Activated CD4-positive, CD25-positive, alpha-beta regulatory T cell treated with anti-CD3 and anti-CD28 coated beads, Interleukin-2, amount 50 U/mL, for 16 hours (primary cell): ENCODE measurements at regions not wholly inside any gene's neighbourhood (a gene's known extent, or its start where the extent isn't known, plus 50 kb on each side); places are given as distances from the start of the nearest gene placed in this dataset.

Source experiments
- DNase-seq: peaks from one replicate; pipeline ENCODE4 v3.0.0-alpha.2; 2020; ENCODE audit warnings: low read depth, low spot score

DNA sequence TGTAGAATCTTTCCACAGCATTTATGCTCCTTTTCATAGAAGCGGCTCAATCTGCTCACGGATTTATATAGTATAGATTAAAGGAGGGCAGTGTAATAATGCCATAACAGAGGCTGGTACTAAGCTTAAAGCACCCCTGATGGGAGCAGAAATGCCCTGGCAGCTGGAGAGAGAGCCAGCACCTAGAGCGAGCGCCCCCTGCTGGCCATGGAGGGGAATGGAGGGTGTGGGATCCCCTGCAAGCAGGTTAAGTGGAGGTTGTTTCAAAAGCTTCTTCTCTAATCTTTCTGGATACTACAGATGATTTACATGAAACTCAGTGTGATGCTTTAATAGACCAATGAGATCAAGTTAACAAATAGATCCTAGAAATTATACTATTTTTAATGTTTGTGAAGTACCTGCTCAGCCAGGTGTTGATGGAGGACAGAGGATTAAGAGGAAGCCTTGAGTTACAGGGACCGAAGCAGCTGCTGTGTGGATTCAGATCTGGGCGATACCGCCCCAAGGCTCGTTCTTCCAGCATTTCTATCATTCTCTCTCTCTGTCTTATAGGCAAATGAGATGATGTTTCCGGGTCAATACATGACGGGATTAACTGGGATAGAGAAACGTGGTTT, 1519.3 kb upstream of the TMEM132C start:
- DNase-seq, result peak; percentile 34

DNA sequence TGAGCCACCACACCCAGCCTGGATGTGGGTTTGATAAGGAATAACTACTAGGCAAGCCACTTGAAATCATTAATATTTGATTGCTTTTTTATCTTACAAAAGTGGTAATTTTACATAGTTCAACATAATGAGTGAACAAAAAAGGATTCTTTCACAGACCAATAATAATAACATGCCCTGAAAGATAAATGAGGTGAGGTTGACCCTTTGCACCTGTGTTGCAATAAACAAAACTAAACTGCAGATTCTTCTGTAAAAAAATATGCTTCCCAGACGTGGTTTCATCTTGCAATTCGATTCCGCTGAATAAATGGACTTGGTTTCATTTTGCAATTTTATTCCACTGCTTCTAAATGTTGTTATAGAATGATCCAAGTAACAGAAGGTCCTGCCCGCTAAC, 1514.9 kb upstream of the TMEM132C start:
- no peak for DNase-seq

DNA sequence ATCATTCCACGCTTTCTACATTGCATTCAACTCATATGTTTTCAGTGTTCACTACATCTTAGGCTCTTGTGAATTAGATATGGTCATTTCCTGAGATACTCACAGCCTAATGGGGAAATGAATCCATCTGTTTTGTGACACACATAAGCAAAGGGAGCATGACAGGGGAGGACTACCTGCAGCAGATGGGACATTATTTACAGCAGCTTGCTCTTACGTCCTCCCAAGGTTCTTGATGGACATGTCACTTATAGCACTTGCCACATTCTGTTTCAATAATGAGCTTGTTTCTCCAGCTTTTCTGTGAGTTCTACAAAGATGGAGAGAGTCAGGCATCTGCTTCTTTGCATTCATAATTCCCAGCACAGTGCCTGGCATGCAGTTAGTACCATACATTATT, 1509.6 kb upstream of the TMEM132C start:
- no peak for DNase-seq

DNA sequence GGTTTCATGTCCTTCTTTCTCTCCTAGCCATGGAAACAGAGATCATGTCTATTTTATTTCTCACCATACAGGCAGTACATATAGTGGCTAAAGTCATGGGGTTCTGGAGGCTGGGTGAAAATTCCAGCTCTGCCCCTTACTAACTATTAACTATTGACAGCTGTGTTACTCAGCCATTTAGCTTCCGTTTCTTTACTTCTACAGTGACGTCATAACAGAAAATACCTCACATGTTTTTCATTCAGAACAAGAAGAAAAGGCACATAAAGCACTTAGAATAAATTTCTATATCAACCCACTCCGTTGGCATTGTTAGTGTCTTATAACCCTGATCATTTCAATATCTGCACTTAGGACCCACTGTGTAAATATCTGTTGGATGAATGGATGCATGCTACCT, 1506.9 kb upstream of the TMEM132C start:
- DNase-seq, result no peak

DNA sequence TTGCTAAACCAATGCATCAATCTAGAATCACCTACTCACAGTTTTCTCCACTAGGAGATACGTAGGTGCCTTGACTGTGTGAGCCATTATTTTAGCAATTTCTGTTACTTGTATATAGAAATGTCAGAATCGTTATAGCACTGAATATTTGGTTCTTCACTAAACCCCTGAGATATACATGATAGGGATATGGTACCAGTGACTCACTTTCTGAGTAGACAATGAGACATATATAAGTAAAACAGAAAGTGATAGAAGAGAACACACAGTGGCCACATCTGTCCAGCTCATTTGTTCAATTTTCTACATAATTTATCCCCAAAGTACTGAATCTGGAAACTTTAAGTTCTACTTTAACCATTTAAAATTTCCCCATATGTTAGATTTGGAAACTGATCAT, 1505.5 kb upstream of the TMEM132C start:
- DNase-seq, result no peak

DNA sequence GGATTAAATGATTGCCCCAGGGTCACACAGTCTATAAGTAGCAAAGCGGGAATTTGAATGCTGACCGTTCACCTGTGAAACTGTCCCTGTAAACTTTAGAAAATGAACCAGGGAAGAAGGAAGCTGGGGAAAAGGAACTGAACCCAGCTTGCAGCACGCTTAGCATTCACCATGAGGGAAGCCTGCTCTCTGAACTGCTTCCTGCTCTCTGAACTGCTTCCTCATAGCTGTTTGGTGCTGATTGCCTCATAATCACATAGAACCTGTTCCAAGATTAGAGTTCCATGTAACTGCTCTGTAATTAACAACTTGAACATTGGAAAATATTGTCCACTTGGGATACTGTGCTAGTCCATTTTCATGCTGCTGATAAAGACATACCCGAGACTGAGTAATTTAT, 1504.8 kb upstream of the TMEM132C start:
- DNase-seq, result no peak

DNA sequence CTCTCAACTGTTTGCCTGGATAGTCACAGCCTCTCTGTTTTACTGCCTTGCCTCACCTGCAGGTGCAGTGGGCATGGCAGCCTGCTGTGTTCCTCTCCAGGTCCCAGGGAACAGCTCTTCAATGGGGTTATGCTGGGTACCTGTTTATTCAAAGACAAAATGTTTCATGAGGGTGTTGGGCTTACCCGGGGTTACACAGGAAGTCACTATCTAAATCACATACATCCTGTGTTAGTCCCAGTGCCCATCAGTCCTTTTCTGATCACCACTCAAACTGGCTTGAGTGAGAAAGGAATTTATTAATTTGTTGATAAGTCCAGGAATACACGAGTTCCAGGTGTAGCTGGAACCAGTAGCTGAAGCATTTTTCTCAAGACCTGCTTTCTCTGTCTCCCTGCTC, 1503.6 kb upstream of the TMEM132C start:
- no peak for DNase-seq

DNA sequence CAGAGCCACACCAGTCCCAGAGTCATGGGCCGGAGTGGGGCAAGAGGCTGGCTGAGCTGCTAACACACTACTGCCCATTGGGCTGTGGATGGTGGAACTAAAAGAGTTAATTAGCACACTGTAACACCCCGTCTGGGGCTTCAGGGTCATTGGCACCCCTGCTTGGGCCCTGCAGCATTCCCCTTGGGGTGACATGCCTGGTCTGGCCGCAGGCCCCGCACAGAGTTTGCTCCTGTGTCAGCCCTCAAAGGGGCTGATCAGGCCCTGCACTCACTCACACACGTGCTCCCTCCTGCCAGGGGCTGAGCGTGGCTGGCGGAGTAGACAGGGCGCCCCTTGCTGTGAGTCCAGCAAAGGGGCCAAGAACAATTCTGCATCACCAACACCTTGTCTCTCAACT, 1499.6 kb upstream of the TMEM132C start:
- DNase-seq, result no peak

DNA sequence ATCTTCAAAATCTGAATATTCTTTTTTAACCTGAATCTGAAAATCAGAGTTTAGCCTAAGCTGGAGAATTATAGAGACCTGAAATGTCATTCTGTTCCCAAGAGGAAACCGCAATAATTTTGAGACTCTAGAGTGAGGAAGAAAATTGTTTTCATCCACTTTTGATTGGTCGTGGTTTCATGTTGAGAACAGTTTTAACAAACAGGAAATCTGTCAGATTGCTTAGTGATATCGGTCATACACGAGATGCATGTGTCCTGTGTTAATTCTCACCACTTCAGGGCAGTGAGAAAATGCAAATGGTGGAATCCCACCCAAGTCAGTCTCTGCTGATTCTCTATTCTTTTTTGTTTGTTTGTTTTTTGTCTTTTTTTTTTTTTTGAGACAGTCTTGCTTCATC, 1498.5 kb upstream of the TMEM132C start:
- DNase-seq, result no peak

DNA sequence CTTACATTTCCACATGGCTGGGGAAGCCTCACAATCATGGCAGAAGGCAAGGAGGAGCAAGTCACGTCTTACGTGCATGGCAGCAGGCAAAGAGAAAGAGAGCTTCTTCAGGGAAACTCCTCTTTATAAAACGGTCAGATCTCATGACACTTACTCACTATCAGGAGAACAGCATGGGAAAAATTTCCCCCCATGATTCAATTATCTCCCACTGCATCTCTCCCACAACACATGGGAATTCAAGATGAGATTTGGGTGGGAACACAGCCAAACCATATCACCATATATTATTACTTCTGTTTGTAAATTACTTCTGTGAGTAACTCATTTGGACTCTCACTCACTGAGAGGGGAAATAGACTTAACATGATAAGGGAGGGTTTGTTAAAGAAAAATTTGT, 1496.8 kb upstream of the TMEM132C start:
- no peak for DNase-seq

DNA sequence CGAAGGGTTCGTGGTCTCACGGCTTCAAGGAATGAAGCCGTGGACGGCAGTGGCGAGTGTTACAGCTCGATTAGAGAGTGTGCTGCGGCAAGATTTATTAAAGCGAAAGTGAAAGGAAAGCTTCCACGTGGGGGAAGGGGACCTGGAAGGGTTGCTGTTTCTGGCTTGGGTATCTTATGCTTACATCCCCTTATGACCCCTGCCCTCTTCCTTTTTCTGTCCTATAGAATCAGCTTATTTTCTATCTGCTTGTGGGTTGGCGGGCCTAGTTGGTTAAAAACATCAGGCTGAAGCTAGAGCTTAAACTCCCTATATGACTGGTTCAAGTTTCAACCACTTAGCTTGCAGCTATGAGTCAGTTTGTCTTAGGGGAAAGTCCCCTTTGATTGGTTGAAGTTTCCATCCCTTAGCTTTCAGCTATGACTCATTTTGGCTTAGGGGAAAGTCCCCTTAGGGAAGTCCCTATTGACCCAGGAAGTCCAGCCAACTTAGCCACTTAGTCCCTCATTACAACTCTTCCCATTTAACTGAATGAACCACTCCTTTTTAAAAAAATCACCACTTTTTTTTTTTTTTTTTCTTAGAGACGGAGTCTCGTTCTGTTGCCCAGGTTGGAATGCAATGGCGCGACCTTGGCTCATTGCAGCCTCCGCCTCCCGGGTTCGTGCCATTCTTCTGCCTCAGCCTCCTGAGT, 1494.7 kb upstream of the TMEM132C start:
- DNase-seq, result peak; percentile 1

DNA sequence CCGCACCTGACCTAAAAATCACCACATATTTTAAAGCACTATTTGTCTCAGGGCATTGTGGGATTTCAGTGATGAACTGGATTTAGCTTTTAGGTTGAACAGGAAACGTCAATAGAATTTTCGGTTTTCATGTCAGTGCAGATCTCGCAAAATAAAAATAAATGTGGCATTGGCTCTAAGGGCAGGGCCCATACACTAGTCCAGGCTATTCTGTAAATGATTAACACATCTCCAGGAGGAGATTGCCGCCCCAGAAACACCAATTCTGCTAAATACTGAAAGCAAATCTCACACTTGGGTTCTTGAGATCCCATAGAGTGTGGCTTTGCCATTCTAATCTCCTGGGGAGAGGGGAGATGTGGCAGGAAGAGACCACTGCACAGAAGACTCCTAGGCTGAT, 1494.0 kb upstream of the TMEM132C start:
- DNase-seq, result no peak

DNA sequence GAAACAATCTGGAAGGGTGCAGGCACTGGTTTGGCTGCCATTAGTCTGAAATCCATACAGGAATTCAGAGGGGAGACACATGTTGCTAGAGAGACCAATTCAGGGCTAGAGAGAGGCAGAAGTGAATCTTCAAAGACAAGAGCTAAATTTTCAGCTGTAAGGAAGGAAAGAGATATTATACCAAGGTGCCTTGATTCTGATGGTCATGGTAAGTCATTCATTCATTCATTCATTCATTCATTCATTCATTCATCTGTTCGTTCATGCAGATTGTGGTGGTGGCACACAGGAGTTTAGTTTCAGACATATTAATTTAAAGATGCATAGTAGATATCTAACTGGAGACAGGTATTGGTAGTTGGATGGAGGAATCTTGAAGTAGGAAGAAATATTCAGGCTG, 1493.5 kb upstream of the TMEM132C start:
- no peak for DNase-seq

DNA sequence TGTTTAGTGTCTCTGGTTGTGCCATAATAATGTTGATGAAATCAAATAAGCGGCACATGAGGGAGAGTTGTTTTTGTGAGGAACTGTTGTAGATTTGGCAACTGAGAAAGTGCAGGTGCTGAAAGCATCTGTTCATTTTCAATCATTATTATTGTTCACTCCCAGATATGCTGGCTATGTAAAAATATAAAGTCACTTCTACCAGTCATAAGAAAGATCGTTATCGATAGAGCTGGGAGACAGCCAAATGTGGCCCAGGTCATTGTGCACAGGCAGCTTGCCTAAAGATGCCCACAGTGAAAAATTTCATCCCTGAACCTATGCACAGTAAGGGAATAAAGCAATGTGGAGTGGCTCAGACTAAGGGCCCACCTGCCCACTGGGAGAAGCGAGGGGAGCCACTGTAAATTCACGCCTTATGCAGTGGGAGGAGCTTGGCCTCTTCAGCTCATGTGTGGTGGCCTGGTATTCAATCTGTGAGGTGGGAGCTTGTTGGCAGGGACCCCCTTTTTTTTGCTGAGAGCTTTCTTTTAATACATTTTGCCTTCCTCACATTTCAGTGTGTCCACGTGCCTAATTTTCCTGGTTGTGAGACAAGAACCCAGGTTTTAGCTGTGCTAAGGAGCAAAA, 1490.8 kb upstream of the TMEM132C start:
- no peak for DNase-seq

DNA sequence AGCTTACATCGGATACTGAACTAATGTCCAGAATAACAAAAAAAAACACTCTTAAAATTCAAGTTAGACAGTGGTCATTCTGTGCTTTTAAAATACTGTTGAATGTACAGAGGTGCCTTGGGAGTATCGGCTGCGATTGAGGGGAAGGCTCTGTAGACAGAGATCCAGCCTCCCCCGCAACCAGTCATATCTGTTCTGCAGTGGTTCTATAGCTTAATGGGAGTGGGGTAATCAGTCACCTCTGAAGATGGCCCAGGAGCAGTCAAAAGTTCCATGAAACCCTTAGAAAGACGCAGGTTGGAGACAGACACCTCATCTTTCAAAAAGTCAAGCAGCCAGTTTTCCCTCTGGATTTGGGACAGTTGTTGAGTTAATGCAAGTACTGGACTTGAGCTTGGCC, 1486.6 kb upstream of the TMEM132C start:
- no peak for DNase-seq

DNA sequence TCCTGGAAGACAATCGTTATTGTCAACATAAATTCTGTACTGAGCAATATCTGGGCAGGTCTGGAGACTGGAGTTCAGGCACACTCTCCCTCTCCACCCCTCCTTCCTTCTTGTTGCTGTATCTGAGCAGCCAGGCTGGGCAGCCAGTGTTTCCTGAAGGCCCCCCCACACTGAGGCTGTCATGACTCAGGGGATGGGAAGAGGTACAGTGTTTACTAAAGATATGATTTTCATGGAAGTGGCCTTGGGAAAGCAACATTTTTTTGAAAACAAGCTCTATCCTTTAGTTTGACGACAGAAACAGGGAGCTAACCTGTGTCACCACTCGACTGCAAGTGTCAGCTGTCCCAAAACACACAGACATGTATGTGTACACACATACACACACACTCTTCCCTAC, 1485.4 kb upstream of the TMEM132C start:
- no peak for DNase-seq

DNA sequence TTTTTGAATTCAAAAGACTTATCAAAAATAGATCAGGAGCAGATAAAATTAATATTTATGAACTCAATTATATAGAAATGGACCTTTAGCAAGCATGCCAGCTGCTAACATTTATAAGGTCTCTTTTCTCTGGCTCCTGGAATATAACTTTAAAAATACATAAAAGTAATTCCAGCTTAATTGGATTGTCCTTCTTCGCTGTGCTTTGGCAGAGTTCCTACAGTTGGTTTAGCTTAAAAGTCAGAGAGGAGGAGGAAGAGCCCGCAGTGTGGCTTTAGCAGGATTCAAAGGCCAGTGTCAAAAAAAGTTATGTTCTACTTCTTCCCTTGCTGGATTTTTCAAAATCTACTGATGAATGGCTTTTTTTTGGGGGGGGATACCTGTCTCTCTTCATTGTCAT, 1484.9 kb upstream of the TMEM132C start:
- DNase-seq, result no peak

DNA sequence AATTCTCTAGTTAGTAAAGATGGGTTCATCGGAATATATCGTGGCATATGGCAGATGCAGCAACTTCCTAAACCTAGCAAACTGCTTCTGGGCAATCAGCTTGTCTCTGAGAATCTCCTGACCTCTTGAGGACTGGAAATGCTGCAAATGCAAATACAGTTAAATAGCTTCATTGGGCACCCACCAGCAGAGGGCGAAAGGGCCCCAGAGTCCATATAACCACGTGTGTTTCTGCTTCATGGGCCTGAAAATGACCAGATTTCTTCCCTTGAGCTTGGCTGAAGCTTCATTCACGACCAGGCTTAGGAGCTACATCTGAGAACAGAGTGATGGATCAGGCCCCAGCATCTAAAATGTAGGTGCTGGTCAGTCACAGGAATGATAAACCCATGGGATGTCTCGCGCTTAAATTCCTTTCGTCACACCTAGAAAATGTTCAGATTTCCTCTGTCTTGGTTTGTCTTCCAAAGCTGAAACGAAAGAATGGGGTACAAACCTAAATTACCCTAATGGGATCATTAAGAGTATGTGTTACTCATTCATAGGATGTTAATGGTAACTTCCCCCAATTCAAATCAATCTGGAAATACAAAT, 1482.5 kb upstream of the TMEM132C start:
- no peak for DNase-seq

DNA sequence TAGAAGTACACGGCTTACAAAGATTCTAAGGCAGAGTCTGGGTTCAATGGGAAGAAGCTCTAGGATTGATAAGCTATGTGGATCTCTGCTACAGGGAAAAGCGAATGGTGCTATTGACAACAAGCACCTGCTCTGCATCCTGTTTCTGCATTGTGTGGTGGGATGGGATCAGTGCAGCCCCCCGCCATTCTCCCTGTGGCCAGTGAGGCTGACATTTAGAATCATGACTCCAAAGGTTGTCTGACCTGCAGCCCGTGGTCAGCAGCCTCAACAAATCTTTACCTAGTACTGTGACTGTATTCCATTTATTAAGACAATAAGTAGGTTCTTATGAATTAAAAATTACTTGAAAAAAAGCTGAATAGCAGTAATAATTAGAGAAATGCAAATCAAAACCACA, 1477.0 kb upstream of the TMEM132C start:
- DNase-seq, result no peak

DNA sequence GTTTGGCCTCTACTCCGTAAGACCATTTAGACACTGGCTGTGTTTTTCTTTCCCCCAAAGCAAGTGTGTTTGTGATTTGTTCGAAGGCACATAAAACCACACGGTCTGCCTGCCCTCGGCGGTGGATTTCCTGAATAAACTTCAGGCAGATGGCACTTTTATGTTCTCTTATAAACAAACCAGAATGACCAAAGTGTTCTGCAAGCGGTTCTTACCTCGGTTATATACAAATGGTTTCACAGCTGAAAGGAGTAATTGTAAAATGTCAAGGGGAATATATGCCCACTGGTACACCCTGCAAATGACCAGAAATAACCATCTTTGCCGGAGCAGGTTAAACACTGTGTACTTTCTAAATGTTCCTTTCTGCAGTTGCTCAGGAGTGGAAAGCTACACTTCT, 1475.8 kb upstream of the TMEM132C start:
- no peak for DNase-seq

DNA sequence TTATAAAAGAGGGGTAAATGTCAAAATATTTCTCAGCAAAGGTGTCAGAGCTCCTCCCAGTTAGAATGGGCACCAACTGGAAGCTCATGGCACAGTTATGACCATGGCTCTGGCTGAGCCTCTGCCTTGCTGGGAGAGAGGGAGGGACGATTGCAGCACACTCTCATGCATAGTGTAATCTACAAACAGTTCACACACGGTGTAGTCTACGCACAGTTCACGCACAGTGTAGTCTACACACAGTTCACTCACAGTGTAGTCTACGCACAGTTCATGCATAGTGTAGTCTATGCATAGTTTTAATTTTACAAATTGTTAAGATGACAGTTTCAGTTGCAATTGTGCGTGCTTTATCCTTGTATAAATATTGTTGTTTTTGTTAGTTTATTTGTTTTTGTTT, 1474.6 kb upstream of the TMEM132C start:
- DNase-seq, result no peak

DNA sequence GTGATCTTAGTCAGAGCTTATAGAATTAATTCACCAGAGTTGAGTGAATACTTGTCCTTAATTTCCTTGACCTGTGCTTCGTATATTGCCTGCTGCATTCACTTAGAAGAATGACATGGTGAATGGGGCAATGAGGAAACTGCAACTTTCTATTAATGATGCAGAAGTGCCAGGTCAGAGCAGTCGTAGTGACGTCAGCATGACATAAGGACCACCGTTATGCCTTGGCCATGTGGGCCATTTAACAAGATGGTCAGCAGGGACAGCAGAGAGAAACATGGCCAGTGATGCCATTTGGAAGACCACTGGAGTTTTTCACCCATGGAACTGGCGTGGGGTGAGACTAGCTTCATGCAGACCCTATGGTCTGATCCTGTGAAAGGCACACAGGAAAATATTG, 1469.4 kb upstream of the TMEM132C start:
- no peak for DNase-seq

DNA sequence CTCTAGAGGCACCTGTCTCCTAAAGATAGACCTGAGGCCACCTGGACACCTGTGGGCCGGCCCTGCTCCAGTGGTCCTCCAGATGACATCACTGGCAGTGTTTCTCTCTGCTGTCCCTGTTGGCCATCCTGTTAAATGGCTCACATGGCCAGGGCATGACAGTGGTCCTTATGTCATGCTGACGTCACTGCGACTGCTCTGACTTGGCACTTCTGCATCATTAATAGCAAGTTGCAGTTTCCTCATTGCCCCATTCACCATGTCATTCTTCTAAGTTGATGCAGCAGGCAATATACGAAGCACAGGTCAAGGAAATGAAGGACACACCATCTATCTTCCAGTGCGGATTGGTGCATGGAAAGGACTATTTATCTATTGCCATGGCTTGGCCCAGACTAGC, 1468.5 kb upstream of the TMEM132C start:
- no peak for DNase-seq
